ENCODE measurements at regions not wholly inside any gene's neighbourhood (a gene's known extent, or its start where the extent isn't known, plus 50 kb on each side); places are given as distances from the start of the nearest gene placed in this dataset.
A peak's percentile ranks its signal among the peaks of the same experiment; 100 is the strongest.

GRCh38 chrX:13518126-13518525, 51.3 kb upstream of the EGFL6 start:
- H3K4me1 ChIP-seq (ENCODE audit: low read depth) = no peaks in the 10 kb centered on the region
- no peak overlapping the region for H3K4me3 ChIP-seq
- H3K9me3 ChIP-seq (ENCODE audit: low read depth) = no peaks in the 10 kb centered on the region
- H3K36me3 ChIP-seq = no peaks in the 10 kb centered on the region
- H3K27ac ChIP-seq = no peak overlapping the region
- DNase-seq (ENCODE audit: low read depth in 1 of 2, low spot score in 1 of 2) = no peak
- TF ChIP-seq CTCF (IDR thresholded peaks at IDR 0.05; ENCODE audit: low read depth, low read length) = no peak
- no peaks in the 10 kb centered on the region for H3K27me3 ChIP-seq

- no peak for TF ChIP-seq CTCF (IDR thresholded peaks at IDR 0.05; ENCODE audit: low read depth, low read length)
- DNase-seq (ENCODE audit: low read depth in 1 of 2, low spot score in 1 of 2) = no peak
These were observed 54.0 kb upstream of the EGFL6 start for GRCh38 chrX:13515211-13515930.

GRCh38 chrX:13511944-13512330, 57.5 kb upstream of the EGFL6 start:
- H3K4me1 ChIP-seq (ENCODE audit: low read depth) = no peaks in the 10 kb centered on the region
- H3K27me3 ChIP-seq = no peaks in the 10 kb centered on the region
- H3K36me3 ChIP-seq = no peaks in the 10 kb centered on the region
- TF ChIP-seq CTCF (IDR thresholded peaks at IDR 0.05; ENCODE audit: low read depth, low read length) = no peak
- no peak overlapping the region for H3K27ac ChIP-seq
- no peak overlapping the region for H3K4me3 ChIP-seq
- DNase-seq (ENCODE audit: low read depth in 1 of 2, low spot score in 1 of 2) = peak in 1 of 2 donors; percentile 29
- H3K9me3 ChIP-seq (ENCODE audit: low read depth) = no peaks in the 10 kb centered on the region

More at GRCh38 chrX:13515211-13515930, 54.0 kb upstream of the EGFL6 start:
- Histone ChIP-seq H3K27ac (no peak overlapping the region), H3K4me3 (no peak overlapping the region), H3K4me1 (ENCODE audit: low read depth) (no peaks in the 10 kb centered on the region), H3K36me3 (no peaks in the 10 kb centered on the region), H3K27me3 (no peaks in the 10 kb centered on the region), H3K9me3 (ENCODE audit: low read depth) (no peaks in the 10 kb centered on the region)

- Histone ChIP-seq H3K27me3 (no peaks in the 10 kb centered on the region), H3K27ac (no peak overlapping the region), H3K4me1 (ENCODE audit: low read depth) (no peaks in the 10 kb centered on the region), H3K36me3 (no peaks in the 10 kb centered on the region), H3K9me3 (ENCODE audit: low read depth) (no peaks in the 10 kb centered on the region), H3K4me3 (no peak overlapping the region)
- no peak for TF ChIP-seq CTCF (IDR thresholded peaks at IDR 0.05; ENCODE audit: low read depth, low read length)
- DNase-seq (ENCODE audit: low read depth in 1 of 2, low spot score in 1 of 2) = no peak
These were observed 58.0 kb upstream of the EGFL6 start for GRCh38 chrX:13511241-13511943.

- H3K4me3 ChIP-seq = no peak overlapping the region
- no peak overlapping the region for H3K27ac ChIP-seq
- H3K27me3 ChIP-seq = no peaks in the 10 kb centered on the region
- H3K36me3 ChIP-seq = no peaks in the 10 kb centered on the region
- TF ChIP-seq CTCF (IDR thresholded peaks at IDR 0.05; ENCODE audit: low read depth, low read length) = no peak
- H3K4me1 ChIP-seq (ENCODE audit: low read depth) = no peaks in the 10 kb centered on the region
- DNase-seq (ENCODE audit: low read depth in 1 of 2, low spot score in 1 of 2) = no peak
- H3K9me3 ChIP-seq (ENCODE audit: low read depth) = no peaks in the 10 kb centered on the region
These were observed 61.5 kb upstream of the EGFL6 start for GRCh38 chrX:13507893-13508292.
